ENCODE measurements at regions not wholly inside any gene's neighbourhood (a gene's known extent, or its start where the extent isn't known, plus 50 kb on each side); places are given as distances from the start of the nearest gene placed in this dataset.
"Not testable (repeated sequence)": the region's sequence is repeated elsewhere in the genome, so short reads cannot be mapped to it uniquely, and the experiment has no call there.

GRCh38 chr2:126049461-126049860, 606.5 kb upstream of the GYPC start:
- Histone ChIP-seq H3K27ac (ENCODE audit: low read depth, low read length, poor library complexity, severe bottlenecking) (no peak overlapping the region), H3K9me3 (ENCODE audit: low read length) (no peaks in the 10 kb centered on the region), H3K36me3 (ENCODE audit: insufficient read depth, low read length) (no peaks in the 10 kb centered on the region), H3K9ac (ENCODE audit: low read length) (no peak overlapping the region), H4K20me1 (ENCODE audit: insufficient read depth, low read length) (no peaks in the 10 kb centered on the region), H3K27me3 (ENCODE audit: insufficient read depth, low read length) (no peaks in the 10 kb centered on the region), H3F3A (ENCODE audit: insufficient read depth, low read length) (no peaks in the 10 kb centered on the region), H3K4me2 (ENCODE audit: low read length) (no peak overlapping the region), H3K4me3 (ENCODE audit: low read depth, low read length, poor library complexity, severe bottlenecking) (no peak overlapping the region), H3K9me2 (ENCODE audit: low read depth, low read length) (no peaks in the 10 kb centered on the region), H2AFZ (ENCODE audit: low read length) (no peak overlapping the region), H3K79me2 (ENCODE audit: insufficient read depth, low read length) (no peaks in the 10 kb centered on the region), H3K4me1 (ENCODE audit: insufficient read depth, low read length, severe bottlenecking) (no peaks in the 10 kb centered on the region)
- no peak for TF ChIP-seq EZH2 (IDR thresholded peaks at IDR 0.05; ENCODE audit: borderline replicate concordance, low read length)
- TF ChIP-seq, protein P1, sequence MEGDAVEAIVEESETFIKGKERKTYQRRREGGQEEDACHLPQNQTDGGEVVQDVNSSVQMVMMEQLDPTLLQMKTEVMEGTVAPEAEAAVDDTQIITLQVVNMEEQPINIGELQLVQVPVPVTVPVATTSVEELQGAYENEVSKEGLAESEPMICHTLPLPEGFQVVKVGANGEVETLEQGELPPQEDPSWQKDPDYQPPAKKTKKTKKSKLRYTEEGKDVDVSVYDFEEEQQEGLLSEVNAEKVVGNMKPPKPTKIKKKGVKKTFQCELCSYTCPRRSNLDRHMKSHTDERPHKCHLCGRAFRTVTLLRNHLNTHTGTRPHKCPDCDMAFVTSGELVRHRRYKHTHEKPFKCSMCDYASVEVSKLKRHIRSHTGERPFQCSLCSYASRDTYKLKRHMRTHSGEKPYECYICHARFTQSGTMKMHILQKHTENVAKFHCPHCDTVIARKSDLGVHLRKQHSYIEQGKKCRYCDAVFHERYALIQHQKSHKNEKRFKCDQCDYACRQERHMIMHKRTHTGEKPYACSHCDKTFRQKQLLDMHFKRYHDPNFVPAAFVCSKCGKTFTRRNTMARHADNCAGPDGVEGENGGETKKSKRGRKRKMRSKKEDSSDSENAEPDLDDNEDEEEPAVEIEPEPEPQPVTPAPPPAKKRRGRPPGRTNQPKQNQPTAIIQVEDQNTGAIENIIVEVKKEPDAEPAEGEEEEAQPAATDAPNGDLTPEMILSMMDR (IDR thresholded peaks at IDR 0.05; ENCODE audit: low read length) = no peak

DNA sequence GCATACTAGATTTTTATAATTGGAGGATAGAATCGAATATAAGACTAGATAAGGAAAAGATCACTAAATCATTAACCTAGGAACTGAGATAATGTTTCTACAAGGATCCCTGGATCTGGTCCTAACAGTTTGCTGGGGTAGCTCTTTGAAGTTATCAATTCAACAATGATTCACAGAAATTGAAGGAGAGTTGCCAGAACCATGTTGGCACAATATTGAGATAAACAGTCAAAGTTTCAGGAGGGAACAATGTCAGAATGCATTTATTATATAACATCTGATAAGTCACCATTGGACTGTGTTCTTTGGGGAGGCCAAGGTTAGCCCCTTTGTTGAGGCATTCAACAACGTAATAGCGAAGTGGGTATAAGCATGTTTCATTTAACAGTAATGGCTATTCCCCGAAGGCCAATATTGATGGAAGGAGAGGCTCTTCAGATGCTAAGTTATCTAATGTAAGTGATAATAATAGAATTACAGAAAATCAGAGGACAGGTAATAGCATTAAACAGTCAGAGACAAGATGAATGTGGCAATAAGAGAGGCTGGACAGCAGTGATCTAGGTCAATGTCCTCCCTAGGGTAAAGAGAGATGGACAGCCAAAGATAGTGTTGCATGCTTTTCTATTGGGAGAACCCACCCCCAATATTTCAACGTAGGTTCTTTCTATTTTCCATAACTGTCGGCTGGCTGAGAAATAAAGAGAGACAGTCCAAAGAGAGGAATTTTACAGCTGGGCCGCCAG, 604.8 kb upstream of the GYPC start:
- no peak for TF ChIP-seq EZH2 (IDR thresholded peaks at IDR 0.05; ENCODE audit: borderline replicate concordance, low read length)
- no peaks in the 10 kb centered on the region for H3K79me2 ChIP-seq (ENCODE audit: insufficient read depth, low read length)
- H3K9me3 ChIP-seq (ENCODE audit: low read length) = no peaks in the 10 kb centered on the region
- H4K20me1 ChIP-seq (ENCODE audit: insufficient read depth, low read length) = no peaks in the 10 kb centered on the region
- no peak overlapping the region for H3K4me2 ChIP-seq (ENCODE audit: low read length)
- H3K4me3 ChIP-seq (ENCODE audit: low read depth, low read length, poor library complexity, severe bottlenecking) = no peak overlapping the region
- no peaks in the 10 kb centered on the region for H3K27me3 ChIP-seq (ENCODE audit: insufficient read depth, low read length)
- no peaks in the 10 kb centered on the region for H3K36me3 ChIP-seq (ENCODE audit: insufficient read depth, low read length)
- no peak overlapping the region for H2AFZ ChIP-seq (ENCODE audit: low read length)
- H3K9ac ChIP-seq (ENCODE audit: low read length) = no peak overlapping the region
- H3K27ac ChIP-seq (ENCODE audit: low read depth, low read length, poor library complexity, severe bottlenecking) = no peak overlapping the region
- no peaks in the 10 kb centered on the region for H3K4me1 ChIP-seq (ENCODE audit: insufficient read depth, low read length, severe bottlenecking)
- H3K9me2 ChIP-seq (ENCODE audit: low read depth, low read length) = no peaks in the 10 kb centered on the region
- no peaks in the 10 kb centered on the region for H3F3A ChIP-seq (ENCODE audit: insufficient read depth, low read length)

DNA sequence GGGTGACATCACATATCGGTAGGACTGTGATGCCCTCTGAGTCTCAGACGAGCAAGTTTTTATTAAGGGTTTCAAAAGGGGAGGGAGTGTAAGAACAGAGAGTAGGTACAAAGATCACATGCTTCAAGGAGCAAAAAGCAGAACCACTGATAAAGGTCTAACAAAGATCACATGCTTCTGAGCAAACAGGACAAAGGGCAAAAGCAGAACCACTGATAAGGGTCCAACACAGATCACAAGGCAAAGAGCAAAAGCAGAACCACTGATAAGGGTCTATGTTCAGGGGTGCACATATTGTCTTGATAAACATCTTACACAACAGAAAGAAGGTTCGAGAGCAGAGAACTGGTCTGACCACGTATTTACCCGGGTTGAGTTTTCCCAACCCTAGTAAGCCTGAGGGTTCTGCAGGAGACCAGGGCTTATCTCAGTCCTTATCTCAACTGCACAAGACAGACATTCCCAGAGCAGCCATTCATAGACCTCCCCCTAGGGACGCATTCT, 604.2 kb upstream of the GYPC start:
- not testable (repeated sequence) for H3K4me3 ChIP-seq (ENCODE audit: low read depth, low read length, poor library complexity, severe bottlenecking); H2AFZ ChIP-seq (ENCODE audit: low read length)

DNA sequence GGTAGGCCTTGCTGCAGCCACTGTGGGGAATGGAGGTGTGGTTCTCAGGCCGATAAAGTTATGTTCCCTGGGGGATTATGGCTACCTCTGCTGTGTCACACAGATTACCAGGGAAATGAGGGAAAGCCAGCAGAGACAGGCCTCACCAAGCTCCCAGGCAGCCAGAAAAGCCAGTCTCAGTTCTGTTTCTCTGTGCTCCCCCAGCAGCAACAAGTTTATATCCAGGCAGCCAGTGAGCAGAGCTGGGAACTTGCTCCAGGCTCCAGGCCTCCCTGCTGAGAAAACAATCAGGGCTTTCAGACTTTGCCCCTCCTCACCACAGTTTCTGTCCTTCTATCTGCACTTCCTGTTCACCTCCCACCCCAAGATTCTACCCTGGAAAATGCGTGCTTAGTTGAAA, 596.6 kb upstream of the GYPC start:
- no peak overlapping the region for H3K4me3 ChIP-seq (ENCODE audit: low read depth, low read length, poor library complexity, severe bottlenecking)
- H3F3A ChIP-seq (ENCODE audit: insufficient read depth, low read length) = no peaks in the 10 kb centered on the region
- H3K27ac ChIP-seq (ENCODE audit: low read depth, low read length, poor library complexity, severe bottlenecking) = no peak overlapping the region
- no peaks in the 10 kb centered on the region for H4K20me1 ChIP-seq (ENCODE audit: insufficient read depth, low read length)
- no peaks in the 10 kb centered on the region for H3K79me2 ChIP-seq (ENCODE audit: insufficient read depth, low read length)
- H3K9ac ChIP-seq (ENCODE audit: low read length) = no peak overlapping the region
- H3K9me3 ChIP-seq (ENCODE audit: low read length) = no peaks in the 10 kb centered on the region
- no peak overlapping the region for H3K4me2 ChIP-seq (ENCODE audit: low read length)
- TF ChIP-seq, protein P1 (IDR thresholded peaks at IDR 0.05; ENCODE audit: low read length) = no peak
- TF ChIP-seq EZH2 (IDR thresholded peaks at IDR 0.05; ENCODE audit: borderline replicate concordance, low read length) = no peak
- no peak overlapping the region for H2AFZ ChIP-seq (ENCODE audit: low read length)
- no peaks in the 10 kb centered on the region for H3K27me3 ChIP-seq (ENCODE audit: insufficient read depth, low read length)
- no peaks in the 10 kb centered on the region for H3K36me3 ChIP-seq (ENCODE audit: insufficient read depth, low read length)
- no peaks in the 10 kb centered on the region for H3K9me2 ChIP-seq (ENCODE audit: low read depth, low read length)
- no peaks in the 10 kb centered on the region for H3K4me1 ChIP-seq (ENCODE audit: insufficient read depth, low read length, severe bottlenecking)

More for the DNA sequence above, 604.2 kb upstream of the GYPC start:
- not testable (repeated sequence) for H3K9me3 ChIP-seq (ENCODE audit: low read length); H3K79me2 ChIP-seq (ENCODE audit: insufficient read depth, low read length); H3K36me3 ChIP-seq (ENCODE audit: insufficient read depth, low read length); H3K4me2 ChIP-seq (ENCODE audit: low read length); H4K20me1 ChIP-seq (ENCODE audit: insufficient read depth, low read length); H3K27me3 ChIP-seq (ENCODE audit: insufficient read depth, low read length); H3F3A ChIP-seq (ENCODE audit: insufficient read depth, low read length); H3K4me1 ChIP-seq (ENCODE audit: insufficient read depth, low read length, severe bottlenecking); H3K9ac ChIP-seq (ENCODE audit: low read length); H3K27ac ChIP-seq (ENCODE audit: low read depth, low read length, poor library complexity, severe bottlenecking); H3K9me2 ChIP-seq (ENCODE audit: low read depth, low read length)
